Tibial nerve (tissue), 4 donors: ENCODE measurements at regions not wholly inside any gene's neighbourhood (a gene's known extent, or its start where the extent isn't known, plus 50 kb on each side); places are given as distances from the start of the nearest gene placed in this dataset. TPM values are rescaled to one million over a fixed set of nuclear protein-coding genes. Genes with fewer than 3 reads are reported as not detected.

Experiments used
- DNase-seq, 2 donors: peaks; one replicate each; pipeline ENCODE4 v3.0.0-alpha.2; 2019; ENCODE audit warnings: low spot score in 2 of 2
- H3K27ac ChIP-seq, 4 donors: fragments of 200-600 bp; sonication (generic) in 3 of 4; one replicate each; pipeline ENCODE4 v1.5.1; 2017 to 2019; ENCODE audit warnings: mild to moderate bottlenecking in 1 of 4
- H3K27me3 ChIP-seq, 2 donors: fragments of 200-600 bp; sonication (generic) in 1 of 2; one replicate each; pipeline versions ENCODE4 v1.5.1 to v1.6.0; 2017 to 2019
- H3K36me3 ChIP-seq, 3 donors: fragments of 200-600 bp; sonication (generic); one replicate each; pipeline ENCODE4 v1.5.1; 2018 to 2019
- H3K4me1 ChIP-seq, 4 donors: fragments of 200-600 bp; sonication (generic) in 3 of 4; one replicate each; pipeline ENCODE4 v1.5.1; 2017 to 2019
- H3K4me3 ChIP-seq, 4 donors: fragments of 200-600 bp; sonication (generic) in 3 of 4; one replicate each; pipeline ENCODE4 v1.5.1; 2017 to 2019; ENCODE audit warnings: mild to moderate bottlenecking in 1 of 4, moderate library complexity in 1 of 4
- H3K9me3 ChIP-seq, 4 donors: fragments of 200-600 bp; sonication (generic) in 3 of 4; one replicate each; pipeline ENCODE4 v1.5.1; 2017 to 2019
- CTCF ChIP-seq, 5 experiments: fragments of 200-600 bp in 3 of 5; fragments of 450-650 bp in 2 of 5; sonication (generic) in 3 of 5; IDR thresholded peaks; one replicate each; pipeline ENCODE4 v1.5.1; 2016 to 2019; ENCODE audit warnings: antibody characterized with exemption in 5 of 5, mild to moderate bottlenecking in 3 of 5, moderate library complexity in 2 of 5
- EP300 ChIP-seq, 2 donors: sonication (generic); formaldehyde crosslinking; IDR thresholded peaks; one replicate each; pipeline ENCODE4 v1.6.1; 2017; ENCODE audit warnings: antibody characterized with exemption in 2 of 2, mild to moderate bottlenecking in 1 of 2
- POLR2A ChIP-seq, 2 donors: fragments of 450-650 bp; IDR thresholded peaks; one replicate each; pipeline ENCODE4 v1.6.1; 2017; ENCODE audit warnings: antibody characterized with exemption in 2 of 2, mild to moderate bottlenecking in 2 of 2, moderate library complexity in 2 of 2
- WGBS, 2 donors: methylation state at CpG; one replicate each; pipeline ENCODE4 v1.1.5; 2018; 5-methylcytosine and 5-hydroxymethylcytosine counted together
- small RNA-seq: library from RNA; depleted of rRNA; stranded (forward); fragments of <200 nt; gene quantifications from one replicate; pipeline ENCODE3, GENCODE V24; 2016

GRCh38 chr12:68559984-68560850 is 50.5 kb upstream of the RAP1B start:
- no peaks in the 10 kb centered on the region for H3K36me3 ChIP-seq
- peak in 1 of 2 donors; percentile 17 for DNase-seq
- 51 to 58% methylated on average over 8 of the region's 8 CpGs for WGBS, 2 donors
- no peaks in the 10 kb centered on the region for H3K27me3 ChIP-seq
- no peak overlapping the region for H3K27ac ChIP-seq
- H3K9me3 ChIP-seq, result no peaks in the 10 kb centered on the region
- H3K4me3 ChIP-seq, result no peak overlapping the region
- TF ChIP-seq CTCF (IDR thresholded peaks at IDR 0.05) (no peak), EP300 (IDR thresholded peaks at IDR 0.05) (peak in 1 of 2 donors; percentile 10), POLR2A (IDR thresholded peaks at IDR 0.05) (no peak)
- H3K4me1 ChIP-seq, result peaks cover 0 to 9% (median 2%) of the 10 kb centered on the region in 4 donors

DNA sequence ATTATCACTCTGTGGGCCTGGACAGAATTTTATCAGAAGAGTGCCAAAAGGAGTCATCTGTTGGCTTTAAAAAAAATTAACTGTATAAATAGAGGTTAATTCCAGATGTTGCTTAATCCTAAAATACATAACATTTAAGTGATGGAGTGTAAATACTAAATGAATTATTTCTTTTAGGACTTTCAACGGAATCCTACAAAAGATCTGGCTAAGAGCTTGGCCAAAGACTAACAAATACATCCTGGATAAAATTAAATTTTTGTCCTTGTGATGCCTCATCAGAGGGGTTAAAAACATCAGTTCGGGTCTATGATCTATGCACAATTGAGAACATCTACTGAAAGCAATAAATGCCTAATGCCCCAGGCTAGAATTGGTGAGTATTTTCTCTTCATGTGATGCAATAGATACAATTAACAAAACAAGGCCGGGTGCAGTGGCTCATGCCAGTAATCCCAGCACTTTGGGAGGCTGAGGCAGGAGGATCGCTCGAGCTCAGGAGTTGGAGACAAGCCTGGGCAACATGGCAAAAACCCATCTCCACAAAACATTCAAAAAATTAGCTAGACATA is 49.8 kb upstream of the RAP1B start:
- WGBS, 2 donors, result 69 to 70% methylated on average over 5 of the region's 5 CpGs
- Histone ChIP-seq H3K27ac (no peak overlapping the region), H3K36me3 (no peaks in the 10 kb centered on the region), H3K4me3 (no peak overlapping the region), H3K27me3 (no peaks in the 10 kb centered on the region), H3K4me1 (peaks cover 0 to 9% (median 2%) of the 10 kb centered on the region in 4 donors), H3K9me3 (no peaks in the 10 kb centered on the region)
- no peak for DNase-seq
- TF ChIP-seq CTCF (IDR thresholded peaks at IDR 0.05) (no peak), EP300 (IDR thresholded peaks at IDR 0.05) (no peak), POLR2A (IDR thresholded peaks at IDR 0.05) (no peak)

Small RNA genes in the stretch of these regions (small RNA-seq; reads per million reads assigned to genes)
- not detected for gene AC008033.2
